Mesothelial cell of epicardium (in vitro differentiated cells): ENCODE measurements at regions not wholly inside any gene's neighbourhood (a gene's known extent, or its start where the extent isn't known, plus 50 kb on each side); places are given as distances from the start of the nearest gene placed in this dataset.

Experiments
- DNase-seq, 2 experiments: peaks; one replicate each; pipeline ENCODE4 v3.0.0; 2021; ENCODE audit warnings: low spot score in 2 of 2; ENCODE audit not compliant: unreplicated experiment in 2 of 2
- H3K27ac Mint-ChIP-seq: 2 replicates; pipeline ENCODE4 v1.8.0; 2021; ENCODE audit warnings: mixed read lengths
- H3K27me3 Mint-ChIP-seq: 2 replicates; pipeline ENCODE4 v1.8.0; 2021; ENCODE audit warnings: low read depth, mixed read lengths
- H3K36me3 Mint-ChIP-seq: 2 replicates; pipeline ENCODE4 v1.8.0; 2021; ENCODE audit warnings: mixed read lengths
- H3K4me1 Mint-ChIP-seq: 2 replicates; pipeline ENCODE4 v1.8.0; 2021; ENCODE audit warnings: mixed read lengths
- H3K4me3 Mint-ChIP-seq: 2 replicates; pipeline ENCODE4 v1.8.0; 2021; ENCODE audit warnings: mild to moderate bottlenecking, moderate library complexity, mixed read lengths
- H3K9me3 Mint-ChIP-seq: 2 replicates; pipeline ENCODE4 v1.8.0; 2021; ENCODE audit warnings: mixed read lengths
- CTCF ChIP-seq: fragments of 200-600 bp; sonication (generic); IDR thresholded peaks from one replicate; pipeline ENCODE4 v1.5.0; 2021; ENCODE audit warnings: antibody characterized with exemption; ENCODE audit not compliant: unreplicated experiment

GRCh38 chr11:39239553-39239952 is 2219.9 kb downstream of the LRRC4C start:
- TF ChIP-seq CTCF, result no peak
- Mint-ChIP-seq H3K36me3 (peaks cover 2% of the 10 kb centered on the region), H3K4me1 (peaks cover 7% of the 10 kb centered on the region), H3K9me3 (peaks cover 10% of the 10 kb centered on the region), H3K27ac (no peak overlapping the region), H3K27me3 (no peaks in the 10 kb centered on the region), H3K4me3 (no peak overlapping the region)
- DNase-seq, result no peak

GRCh38 chr11:39236916-39237315 is 2222.5 kb downstream of the LRRC4C start:
- no peak overlapping the region for H3K4me3 Mint-ChIP-seq
- H3K4me1 Mint-ChIP-seq, result peaks cover 7% of the 10 kb centered on the region
- no peak overlapping the region for H3K27ac Mint-ChIP-seq
- H3K9me3 Mint-ChIP-seq, result peaks cover 22% of the 10 kb centered on the region
- DNase-seq, result no peak
- no peak for TF ChIP-seq CTCF
- no peaks in the 10 kb centered on the region for H3K27me3 Mint-ChIP-seq
- H3K36me3 Mint-ChIP-seq, result peaks cover 8% of the 10 kb centered on the region

- Mint-ChIP-seq H3K27ac (no peak overlapping the region), H3K27me3 (peaks cover 1% of the 10 kb centered on the region), H3K4me3 (no peak overlapping the region), H3K36me3 (no peaks in the 10 kb centered on the region), H3K4me1 (peaks cover 8% of the 10 kb centered on the region), H3K9me3 (peaks cover 15% of the 10 kb centered on the region)
- TF ChIP-seq CTCF, result no peak
- DNase-seq, result no peak
Observed at GRCh38 chr11:39221550-39222138, 2237.8 kb downstream of the LRRC4C start.

GRCh38 chr11:39220501-39221230 is 2238.8 kb downstream of the LRRC4C start:
- H3K27ac Mint-ChIP-seq, result no peak overlapping the region
- H3K36me3 Mint-ChIP-seq, result no peaks in the 10 kb centered on the region
- peaks cover 15% of the 10 kb centered on the region for H3K9me3 Mint-ChIP-seq
- peaks cover 8% of the 10 kb centered on the region for H3K4me1 Mint-ChIP-seq
- no peak overlapping the region for H3K4me3 Mint-ChIP-seq
- no peak for DNase-seq
- TF ChIP-seq CTCF, result no peak
- H3K27me3 Mint-ChIP-seq, result peaks cover 1% of the 10 kb centered on the region

GRCh38 chr11:39220069-39220468 is 2239.4 kb downstream of the LRRC4C start:
- Mint-ChIP-seq H3K4me3 (no peak overlapping the region), H3K27me3 (peaks cover 1% of the 10 kb centered on the region), H3K9me3 (peaks cover 9% of the 10 kb centered on the region), H3K27ac (no peak overlapping the region), H3K36me3 (no peaks in the 10 kb centered on the region), H3K4me1 (peaks cover 8% of the 10 kb centered on the region)
- TF ChIP-seq CTCF, result no peak
- no peak for DNase-seq
